ENCODE measurements at regions not wholly inside any gene's neighbourhood (a gene's known extent, or its start where the extent isn't known, plus 50 kb on each side); places are given as distances from the start of the nearest gene placed in this dataset.

DNA sequence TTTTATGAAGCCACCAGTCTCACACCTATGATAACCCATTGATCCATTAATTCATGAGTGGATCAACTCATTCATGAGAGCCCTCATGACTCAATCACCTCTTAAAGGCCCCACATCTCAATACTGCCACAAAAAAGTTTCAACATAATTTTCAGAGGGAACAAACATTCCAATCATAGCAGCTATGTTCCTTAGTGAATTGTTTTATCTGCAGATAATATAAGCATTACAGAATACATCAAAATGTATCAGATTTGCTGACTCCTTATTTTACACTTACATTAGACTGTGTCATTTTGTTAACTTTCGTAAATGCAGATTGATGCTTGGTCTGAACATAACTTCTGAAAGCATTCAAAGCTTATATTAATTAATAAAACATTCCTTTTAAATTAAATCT lies 155.3 kb upstream of the MBNL1 start:
- TF ChIP-seq POLR2AphosphoS5 (IDR thresholded peaks at IDR 0.05; ENCODE audit: low read depth, low read length) = no peak
- TF ChIP-seq POLR2A (IDR thresholded peaks at IDR 0.05; ENCODE audit: low read depth, low read length) = no peak
- TF ChIP-seq TAF1 (IDR thresholded peaks at IDR 0.05; ENCODE audit: borderline replicate concordance, low read depth, low read length) = no peak
